Right lobe of liver (tissue), 6 donors: ENCODE measurements at regions not wholly inside any gene's neighbourhood (a gene's known extent, or its start where the extent isn't known, plus 50 kb on each side); places are given as distances from the start of the nearest gene placed in this dataset.
A peak's percentile ranks its signal among the peaks of the same experiment; 100 is the strongest.

Experiments
- ATAC-seq, 4 donors: fragments of 200-7000 bp; cut with Tn5 transposase; one replicate each; pipeline ENCODE4 v1.9.1; 2020; ENCODE audit warnings: mild to moderate bottlenecking in 4 of 4, moderate library complexity in 4 of 4
- DNase-seq, 3 donors: peaks; one replicate each; pipeline ENCODE4 v3.0.0-alpha.2; 2020
- H3K27ac ChIP-seq, 3 donors: fragments of 200-600 bp; one replicate each; pipeline ENCODE4 v1.8.0; 2022
- H3K27me3 ChIP-seq, 2 donors: fragments of 200-600 bp; one replicate each; pipeline ENCODE4 v1.8.0; 2022
- H3K36me3 ChIP-seq, 4 donors: fragments of 200-600 bp; sonication (generic) in 1 of 4; one replicate each; pipeline versions ENCODE4 v1.5.1 to v1.8.0; 2017 to 2022; ENCODE audit warnings: control low read depth in 1 of 4
- H3K4me1 ChIP-seq, 4 donors: fragments of 200-600 bp; sonication (generic) in 1 of 4; one replicate each; pipeline versions ENCODE4 v1.5.1 to v1.8.0; 2017 to 2022; ENCODE audit warnings: control low read depth in 1 of 4
- H3K4me3 ChIP-seq, 3 donors: fragments of 200-600 bp; one replicate each; pipeline ENCODE4 v1.8.0; 2022
- H3K9me3 ChIP-seq, 4 donors: fragments of 200-600 bp; sonication (generic) in 1 of 4; one replicate each; pipeline versions ENCODE4 v1.5.1 to v1.8.0; 2017 to 2022; ENCODE audit warnings: control low read depth in 1 of 4
- CTCF ChIP-seq, 4 donors: fragments of 200-600 bp in 3 of 4; fragments of 450-650 bp in 1 of 4; IDR thresholded peaks; one replicate each; pipeline versions ENCODE4 v1.5.1 to v1.8.0; 2016 to 2022; ENCODE audit warnings: antibody characterized with exemption in 4 of 4, mild to moderate bottlenecking in 2 of 4
- POLR2A ChIP-seq: fragments of 450-650 bp; IDR thresholded peaks from one replicate; pipeline ENCODE4 v1.6.1; 2017; ENCODE audit warnings: antibody characterized with exemption, mild to moderate bottlenecking
- WGBS: methylation state at CpG from one replicate; pipeline ENCODE4 v1.1.6; 2018; ENCODE audit warnings: low coverage, low lambda C conversion rate; ENCODE audit not compliant: insufficient coverage; ENCODE audit errors: missing lambda C conversion rate; 5-methylcytosine and 5-hydroxymethylcytosine counted together
- intact Hi-C, 2 donors: fragments of 100-400 bp; cut with DNase I; formaldehyde crosslinking; loops; one replicate each; pipeline versions ENCODE4 v1.11.2 to v1.14.1; 2022
- donor health status: DM: no; HTN: yes; CAD: no.
- donor health status: DM: no; HTN: no; CAD: no.
- donor health status: DM: no; HTN: no; CAD: no.
- donor health status: DM: no; HTN: yes; CAD: no.
- donor health status: DM: no; HTN: yes; CAD: no.

GRCh38 chr5:148746826-148747535, 79.4 kb upstream of the ADRB2 start:
- no peak overlapping the region for H3K4me3 ChIP-seq
- intact Hi-C loops, result loop anchor here (10.0 kb wide), 1 partner anchor 208 kb away; no protein-coding TSS in a partner anchor
- WGBS, result 38% methylated on average over 2 of the region's 2 CpGs
- no peak for TF ChIP-seq CTCF (IDR thresholded peaks at IDR 0.05)
- TF ChIP-seq POLR2A, result no peak
- ATAC-seq (peak in 1 of 4 donors; percentile 37), DNase-seq (no peak)
- H3K4me1 ChIP-seq, result no peaks in the 10 kb centered on the region
- H3K27ac ChIP-seq, result no peak overlapping the region
- no peaks in the 10 kb centered on the region for H3K27me3 ChIP-seq
- H3K9me3 ChIP-seq, result no peaks in the 10 kb centered on the region
- no peaks in the 10 kb centered on the region for H3K36me3 ChIP-seq

- no peak for DNase-seq
- no peak overlapping the region for H3K27ac ChIP-seq
- no peaks in the 10 kb centered on the region for H3K9me3 ChIP-seq
- 39% methylated on average over 2 of the region's 2 CpGs for WGBS
- intact Hi-C loops, result loop anchor here (10.0 kb wide), 1 partner anchor 207 kb away; no protein-coding TSS in a partner anchor
- H3K4me3 ChIP-seq, result no peak overlapping the region
- no peak for ATAC-seq
- H3K36me3 ChIP-seq, result no peaks in the 10 kb centered on the region
- H3K27me3 ChIP-seq, result no peaks in the 10 kb centered on the region
- TF ChIP-seq CTCF (IDR thresholded peaks at IDR 0.05) (no peak), POLR2A (no peak)
- no peaks in the 10 kb centered on the region for H3K4me1 ChIP-seq
Measured at GRCh38 chr5:148747536-148747906, 78.9 kb upstream of the ADRB2 start.

- peak in 2 of 4 donors; percentile 23 to 46 for ATAC-seq
- intact Hi-C loops, result loop anchor here (10.0 kb wide), 1 partner anchor 206 kb away; no protein-coding TSS in a partner anchor
- H3K4me1 ChIP-seq, result no peaks in the 10 kb centered on the region
- 69% methylated on average over 4 of the region's 4 CpGs for WGBS
- H3K36me3 ChIP-seq, result no peaks in the 10 kb centered on the region
- no peak overlapping the region for H3K27ac ChIP-seq
- DNase-seq, result no peak
- H3K27me3 ChIP-seq, result no peaks in the 10 kb centered on the region
- H3K9me3 ChIP-seq, result no peaks in the 10 kb centered on the region
- H3K4me3 ChIP-seq, result no peak overlapping the region
- TF ChIP-seq POLR2A, result no peak
- TF ChIP-seq CTCF (IDR thresholded peaks at IDR 0.05), result no peak
Measured at GRCh38 chr5:148748702-148749392, 77.6 kb upstream of the ADRB2 start.

- no peaks in the 10 kb centered on the region for H3K27me3 ChIP-seq
- H3K4me1 ChIP-seq, result no peaks in the 10 kb centered on the region
- 52% methylated on average over 4 of the region's 5 CpGs for WGBS
- H3K36me3 ChIP-seq, result no peaks in the 10 kb centered on the region
- H3K27ac ChIP-seq, result no peak overlapping the region
- TF ChIP-seq POLR2A, result no peak
- TF ChIP-seq CTCF (IDR thresholded peaks at IDR 0.05), result no peak
- DNase-seq (no peak), ATAC-seq (no peak)
- H3K4me3 ChIP-seq, result no peak overlapping the region
- no peaks in the 10 kb centered on the region for H3K9me3 ChIP-seq
- intact Hi-C loops, result no loop called here
Measured at GRCh38 chr5:148750614-148751013, 75.8 kb upstream of the ADRB2 start.
